ENCODE measurements at regions not wholly inside any gene's neighbourhood (a gene's known extent, or its start where the extent isn't known, plus 50 kb on each side); places are given as distances from the start of the nearest gene placed in this dataset.

- TF ChIP-seq CTCF (IDR thresholded peaks at IDR 0.05) (no peak), POLR2AphosphoS5 (IDR thresholded peaks at IDR 0.05) (no peak)
These were observed 214.0 kb upstream of the WDFY3 start for GRCh38 chr4:85180533-85180932.

Measured in stomach (tissue), 4 donors.